Heart right ventricle (tissue), 16 donors: ENCODE measurements at regions not wholly inside any gene's neighbourhood (a gene's known extent, or its start where the extent isn't known, plus 50 kb on each side); places are given as distances from the start of the nearest gene placed in this dataset.

Experiments
- ATAC-seq, 8 donors: fragments of 200-7000 bp; cut with Tn5 transposase; one replicate each; pipeline ENCODE4 v1.9.1; 2020; ENCODE audit warnings: mild to moderate bottlenecking in 8 of 8, moderate library complexity in 8 of 8, moderate number of reproducible peaks in 1 of 8
- DNase-seq, 2 donors: peaks; one replicate each; pipeline ENCODE4 v3.0.0-alpha.2; 2020
- H3K27ac ChIP-seq, 10 donors: fragments of 200-600 bp; sonication (generic) in 2 of 10; one replicate each; pipeline versions ENCODE4 v1.5.0 to v1.8.0; 2020 to 2022; ENCODE audit warnings: mild to moderate bottlenecking in 3 of 10
- H3K27me3 ChIP-seq, 7 donors: fragments of 200-600 bp; one replicate each; pipeline ENCODE4 v1.8.0; 2021 to 2022; ENCODE audit warnings: mild to moderate bottlenecking in 2 of 7
- H3K36me3 ChIP-seq, 9 donors: fragments of 200-600 bp; sonication (generic) in 1 of 9; one replicate each; pipeline versions ENCODE4 v1.5.0 to v1.8.0; 2020 to 2022; ENCODE audit warnings: mild to moderate bottlenecking in 2 of 9
- H3K4me1 ChIP-seq, 9 donors: fragments of 200-600 bp; sonication (generic) in 1 of 9; one replicate each; pipeline versions ENCODE4 v1.5.0 to v1.8.0; 2020 to 2022; ENCODE audit warnings: mild to moderate bottlenecking in 4 of 9
- H3K4me3 ChIP-seq, 10 donors: fragments of 200-600 bp; sonication (generic) in 2 of 10; one replicate each; pipeline versions ENCODE4 v1.5.0 to v1.8.0; 2020 to 2022; ENCODE audit warnings: mild to moderate bottlenecking in 7 of 10, moderate library complexity in 2 of 10
- H3K9me3 ChIP-seq, 11 donors: fragments of 200-600 bp in 10 of 11; sonication (generic) in 2 of 11; one replicate each; pipeline versions ENCODE4 v1.5.0 to v1.8.0; 2013 to 2022; ENCODE audit warnings: mild to moderate bottlenecking in 2 of 11, control low read depth in 1 of 11, moderate library complexity in 1 of 11
- WGBS, 2 donors: extraction: QIAGEN DNeasy Blood & Tissue Kit; methylation state at CpG; one replicate each; pipeline ENCODE4 v1.1.7; 2013; ENCODE audit warnings: inconsistent platforms in 1 of 2; 5-methylcytosine and 5-hydroxymethylcytosine counted together
- intact Hi-C, 10 donors: fragments of 100-400 bp; cut with DNase I; formaldehyde crosslinking; loops; one replicate each; pipeline versions ENCODE4 v1.11.1 to v1.14.2; 2022
- TF ChIP-seq, protein P1 (sequence below), 9 donors: fragments of 200-600 bp; sonication (generic) in 2 of 9; IDR thresholded peaks; one replicate each; pipeline versions ENCODE4 v1.5.0 to v1.8.0; 2021 to 2022; ENCODE audit warnings: antibody characterized with exemption in 9 of 9, mild to moderate bottlenecking in 5 of 9, moderate library complexity in 1 of 9
- donor health status: Arrhythmogenic right ventricular cardiomyopathy.
- donor health status: ischemic (EF 13 %, LVEDD 7.1; RV severe dilation, severe dysfunction).
- donor health status: healthy with polysubstance abuse.
- donor health status: DM: no; HTN: yes; CAD: no.
- donor health status: DM: no; HTN: no; CAD: no.
- donor health status: ischemic (EF 25% LVEDD 6.9; RV normal size, moderate dysfunction).
- donor health status: ischemic (EF 25% LVEDD 5.7; RV mildly dilated, moderate dysfunction).
- donor health status: healthy.
- donor health status: DM: yes; HTN: yes; CAD: no.
- donor health status: Ischemic cardiomyopathy.
- donor health status: ischemic (EF 35%, LVEDD 5.7; RV mildly dilated, moderate dysfunction).
- donor health status: nonischemic (EF 11% LVEDD 7.7; RV severe dilation, severe dysfunction).
- donor health status: DM: yes; HTN: yes; CAD: no.
- donor health status: PGD.
- donor health status: ischemic (EF 29% LVEDD 5.4; RV normal size, mild dysfunction).
- donor health status: nonischemic (EF 23%, LVEDD 6.1; RV moderate dilation, normal function).

DNA sequence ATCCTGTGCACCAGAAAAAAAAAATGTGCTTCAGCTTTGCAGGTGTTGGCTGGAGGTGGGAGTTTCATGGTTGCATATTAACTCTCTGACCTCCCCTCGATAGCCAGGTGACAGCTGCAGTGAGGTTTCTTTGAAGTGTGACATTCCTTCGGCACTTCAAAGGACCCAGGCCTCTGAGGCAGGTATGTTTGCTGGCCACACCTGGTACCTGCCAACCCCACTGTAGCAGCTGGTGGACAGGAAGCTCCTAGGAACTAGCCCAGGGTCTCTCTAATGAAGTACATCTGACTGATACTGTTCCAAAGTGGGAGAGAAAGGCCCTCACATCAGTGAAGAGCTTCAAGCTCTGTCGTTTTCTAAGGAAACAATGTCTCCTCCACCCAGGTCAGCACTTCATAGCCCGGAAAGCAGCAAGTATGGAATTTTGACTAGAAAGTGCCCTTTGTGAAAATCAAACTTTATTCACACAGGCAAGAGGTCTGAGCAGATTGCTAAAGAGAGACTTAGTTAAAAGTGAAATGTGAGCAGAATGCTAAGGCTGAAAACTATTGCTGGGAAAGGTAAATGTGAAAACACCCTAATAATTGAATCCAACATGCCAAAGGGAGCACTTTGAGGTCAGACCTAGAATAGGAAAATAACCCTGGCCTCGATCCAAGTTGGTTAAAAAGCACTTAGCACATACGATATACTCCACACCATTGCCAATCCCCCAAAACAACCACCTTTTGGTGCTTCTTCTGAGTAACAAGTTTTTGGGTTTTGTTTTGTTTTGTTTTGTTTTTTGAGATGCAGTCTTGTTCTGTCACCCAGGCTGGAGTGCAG is 71.3 kb downstream of the PHLDA1 start:
- Histone ChIP-seq H3K36me3 (no peaks in the 10 kb centered on the region), H3K27me3 (no peaks in the 10 kb centered on the region), H3K4me3 (no peak overlapping the region), H3K4me1 (peaks cover 0 to 30% (median 19%) of the 10 kb centered on the region in 9 donors), H3K27ac (no peak overlapping the region), H3K9me3 (no peaks in the 10 kb centered on the region)
- intact Hi-C loops: no loop called here
- TF ChIP-seq, protein P1, sequence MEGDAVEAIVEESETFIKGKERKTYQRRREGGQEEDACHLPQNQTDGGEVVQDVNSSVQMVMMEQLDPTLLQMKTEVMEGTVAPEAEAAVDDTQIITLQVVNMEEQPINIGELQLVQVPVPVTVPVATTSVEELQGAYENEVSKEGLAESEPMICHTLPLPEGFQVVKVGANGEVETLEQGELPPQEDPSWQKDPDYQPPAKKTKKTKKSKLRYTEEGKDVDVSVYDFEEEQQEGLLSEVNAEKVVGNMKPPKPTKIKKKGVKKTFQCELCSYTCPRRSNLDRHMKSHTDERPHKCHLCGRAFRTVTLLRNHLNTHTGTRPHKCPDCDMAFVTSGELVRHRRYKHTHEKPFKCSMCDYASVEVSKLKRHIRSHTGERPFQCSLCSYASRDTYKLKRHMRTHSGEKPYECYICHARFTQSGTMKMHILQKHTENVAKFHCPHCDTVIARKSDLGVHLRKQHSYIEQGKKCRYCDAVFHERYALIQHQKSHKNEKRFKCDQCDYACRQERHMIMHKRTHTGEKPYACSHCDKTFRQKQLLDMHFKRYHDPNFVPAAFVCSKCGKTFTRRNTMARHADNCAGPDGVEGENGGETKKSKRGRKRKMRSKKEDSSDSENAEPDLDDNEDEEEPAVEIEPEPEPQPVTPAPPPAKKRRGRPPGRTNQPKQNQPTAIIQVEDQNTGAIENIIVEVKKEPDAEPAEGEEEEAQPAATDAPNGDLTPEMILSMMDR (IDR thresholded peaks at IDR 0.05): no peak
- WGBS, 2 donors: 49 to 51% methylated on average over 6 of the region's 6 CpGs
- DNase-seq (no peak), ATAC-seq (no peak)

DNA sequence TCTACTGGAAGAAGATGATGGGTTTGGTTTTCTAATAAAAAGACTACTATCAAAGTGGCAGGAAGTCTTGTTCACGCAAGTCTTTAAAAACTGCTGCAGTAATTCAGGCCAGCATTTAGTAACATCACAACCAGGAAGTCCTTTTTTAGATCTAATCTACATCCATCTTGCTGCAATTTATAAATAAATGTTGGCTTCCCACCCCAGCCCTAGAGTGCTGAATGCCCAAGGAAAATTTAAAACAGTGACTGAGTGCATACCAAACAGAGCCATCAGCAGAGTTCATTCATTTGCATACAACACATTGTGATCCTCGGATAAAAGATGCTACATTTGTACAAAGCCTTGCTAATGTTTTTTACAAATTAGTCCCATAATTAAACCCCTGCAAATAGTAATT is 72.1 kb downstream of the PHLDA1 start:
- DNase-seq (no peak), ATAC-seq (peak in 1 of 8 donors; percentile 31)
- H3K27ac ChIP-seq: no peak overlapping the region
- H3K4me1 ChIP-seq: peaks cover 0 to 27% (median 19%) of the 10 kb centered on the region in 9 donors
- WGBS, 2 donors: 47 to 59% methylated on average over 2 of the region's 2 CpGs
- no peaks in the 10 kb centered on the region for H3K36me3 ChIP-seq
- intact Hi-C loops: no loop called here
- TF ChIP-seq, protein P1 (IDR thresholded peaks at IDR 0.05): no peak
- H3K9me3 ChIP-seq: no peaks in the 10 kb centered on the region
- no peaks in the 10 kb centered on the region for H3K27me3 ChIP-seq
- H3K4me3 ChIP-seq: no peak overlapping the region

DNA sequence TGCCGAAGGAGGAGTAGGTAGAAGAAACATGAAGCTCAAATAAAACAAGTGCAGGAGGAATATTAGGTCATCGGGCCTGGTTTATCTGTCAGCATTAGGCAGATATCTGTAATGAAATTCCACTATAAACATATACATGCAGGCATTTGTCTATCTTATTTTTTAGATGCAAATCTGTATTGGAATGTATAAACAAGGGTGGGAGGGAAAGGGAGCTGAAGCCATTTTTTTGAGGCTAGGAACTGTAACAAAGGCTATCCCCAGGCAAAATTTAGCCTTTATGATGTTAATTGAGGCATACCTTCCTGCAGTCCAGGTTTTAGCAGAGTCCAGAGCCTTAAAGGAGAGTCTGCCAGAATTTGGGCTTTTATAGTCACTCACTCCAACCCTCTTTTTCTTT is 72.5 kb downstream of the PHLDA1 start:
- intact Hi-C loops: no loop called here
- Histone ChIP-seq H3K27ac (no peak overlapping the region), H3K4me3 (no peak overlapping the region), H3K4me1 (peaks cover 0 to 27% (median 19%) of the 10 kb centered on the region in 9 donors), H3K27me3 (no peaks in the 10 kb centered on the region), H3K9me3 (no peaks in the 10 kb centered on the region), H3K36me3 (no peaks in the 10 kb centered on the region)
- ATAC-seq: no peak
- WGBS, 2 donors: 71 to 73% methylated on average over 2 of the region's 2 CpGs
- no peak for DNase-seq
- TF ChIP-seq, protein P1 (IDR thresholded peaks at IDR 0.05): no peak

DNA sequence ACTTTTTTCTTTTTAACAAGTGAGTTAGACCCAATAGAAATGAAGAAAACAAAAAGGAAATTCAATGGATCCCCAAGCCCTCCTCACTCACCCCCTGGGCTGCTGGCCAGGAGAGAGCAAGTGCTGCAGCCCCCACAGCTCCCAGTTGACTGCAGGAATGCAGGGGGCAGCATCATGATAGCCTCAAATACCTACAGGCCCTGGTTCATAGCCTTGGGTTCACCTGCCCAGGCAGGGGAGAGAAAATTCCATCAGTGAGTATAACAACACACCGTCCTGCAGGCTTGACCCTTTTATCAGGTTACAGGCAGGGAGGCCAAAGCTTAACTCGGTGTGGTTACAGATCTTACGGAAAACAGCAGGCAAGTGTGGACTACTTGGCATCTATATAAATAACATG is 76.3 kb downstream of the PHLDA1 start:
- intact Hi-C loops: no loop called here
- ATAC-seq: no peak
- TF ChIP-seq, protein P1 (IDR thresholded peaks at IDR 0.05): no peak
- no peaks in the 10 kb centered on the region for H3K36me3 ChIP-seq
- no peaks in the 10 kb centered on the region for H3K9me3 ChIP-seq
- H3K27me3 ChIP-seq: no peaks in the 10 kb centered on the region
- H3K4me3 ChIP-seq: no peak overlapping the region
- peaks cover 3 to 50% (median 22%) of the 10 kb centered on the region in 9 donors for H3K4me1 ChIP-seq
- DNase-seq: no peak
- 83 to 91% methylated on average over 3 of the region's 3 CpGs for WGBS, 2 donors
- no peak overlapping the region for H3K27ac ChIP-seq
